Heart right ventricle (tissue), 16 donors: ENCODE measurements at regions not wholly inside any gene's neighbourhood (a gene's known extent, or its start where the extent isn't known, plus 50 kb on each side); places are given as distances from the start of the nearest gene placed in this dataset.
A peak's percentile ranks its signal among the peaks of the same experiment; 100 is the strongest.

Source experiments
- ATAC-seq, 8 donors: fragments of 200-7000 bp; cut with Tn5 transposase; one replicate each; pipeline ENCODE4 v1.9.1; 2020; ENCODE audit warnings: mild to moderate bottlenecking in 8 of 8, moderate library complexity in 8 of 8, moderate number of reproducible peaks in 1 of 8
- DNase-seq, 2 donors: peaks; one replicate each; pipeline ENCODE4 v3.0.0-alpha.2; 2020
- H3K27ac ChIP-seq, 10 donors: fragments of 200-600 bp; sonication (generic) in 2 of 10; one replicate each; pipeline versions ENCODE4 v1.5.0 to v1.8.0; 2020 to 2022; ENCODE audit warnings: mild to moderate bottlenecking in 3 of 10
- H3K27me3 ChIP-seq, 7 donors: fragments of 200-600 bp; one replicate each; pipeline ENCODE4 v1.8.0; 2021 to 2022; ENCODE audit warnings: mild to moderate bottlenecking in 2 of 7
- H3K36me3 ChIP-seq, 9 donors: fragments of 200-600 bp; sonication (generic) in 1 of 9; one replicate each; pipeline versions ENCODE4 v1.5.0 to v1.8.0; 2020 to 2022; ENCODE audit warnings: mild to moderate bottlenecking in 2 of 9
- H3K4me1 ChIP-seq, 9 donors: fragments of 200-600 bp; sonication (generic) in 1 of 9; one replicate each; pipeline versions ENCODE4 v1.5.0 to v1.8.0; 2020 to 2022; ENCODE audit warnings: mild to moderate bottlenecking in 4 of 9
- H3K4me3 ChIP-seq, 10 donors: fragments of 200-600 bp; sonication (generic) in 2 of 10; one replicate each; pipeline versions ENCODE4 v1.5.0 to v1.8.0; 2020 to 2022; ENCODE audit warnings: mild to moderate bottlenecking in 7 of 10, moderate library complexity in 2 of 10
- H3K9me3 ChIP-seq, 11 donors: fragments of 200-600 bp in 10 of 11; sonication (generic) in 2 of 11; one replicate each; pipeline versions ENCODE4 v1.5.0 to v1.8.0; 2013 to 2022; ENCODE audit warnings: mild to moderate bottlenecking in 2 of 11, control low read depth in 1 of 11, moderate library complexity in 1 of 11
- CTCF ChIP-seq, 9 donors: fragments of 200-600 bp; sonication (generic) in 2 of 9; IDR thresholded peaks; one replicate each; pipeline versions ENCODE4 v1.5.0 to v1.8.0; 2021 to 2022; ENCODE audit warnings: antibody characterized with exemption in 9 of 9, mild to moderate bottlenecking in 5 of 9, moderate library complexity in 1 of 9
- WGBS, 2 donors: extraction: QIAGEN DNeasy Blood & Tissue Kit; methylation state at CpG; one replicate each; pipeline ENCODE4 v1.1.7; 2013; ENCODE audit warnings: inconsistent platforms in 1 of 2; 5-methylcytosine and 5-hydroxymethylcytosine counted together
- intact Hi-C, 10 donors: fragments of 100-400 bp; cut with DNase I; formaldehyde crosslinking; loops; one replicate each; pipeline versions ENCODE4 v1.11.1 to v1.14.2; 2022
- donor health status: Arrhythmogenic right ventricular cardiomyopathy.
- donor health status: ischemic (EF 13 %, LVEDD 7.1; RV severe dilation, severe dysfunction).
- donor health status: healthy with polysubstance abuse.
- donor health status: DM: no; HTN: yes; CAD: no.
- donor health status: DM: no; HTN: no; CAD: no.
- donor health status: ischemic (EF 25% LVEDD 6.9; RV normal size, moderate dysfunction).
- donor health status: ischemic (EF 25% LVEDD 5.7; RV mildly dilated, moderate dysfunction).
- donor health status: healthy.
- donor health status: DM: yes; HTN: yes; CAD: no.
- donor health status: Ischemic cardiomyopathy.
- donor health status: ischemic (EF 35%, LVEDD 5.7; RV mildly dilated, moderate dysfunction).
- donor health status: nonischemic (EF 11% LVEDD 7.7; RV severe dilation, severe dysfunction).
- donor health status: DM: yes; HTN: yes; CAD: no.
- donor health status: PGD.
- donor health status: ischemic (EF 29% LVEDD 5.4; RV normal size, mild dysfunction).
- donor health status: nonischemic (EF 23%, LVEDD 6.1; RV moderate dilation, normal function).

- no peak for DNase-seq
- Histone ChIP-seq H3K9me3 (peaks cover 0 to 12% (median 0%) of the 10 kb centered on the region in 11 donors), H3K27ac (no peak overlapping the region), H3K36me3 (no peaks in the 10 kb centered on the region), H3K4me3 (no peak overlapping the region), H3K27me3 (peaks cover 0 to 18% (median 0%) of the 10 kb centered on the region in 7 donors), H3K4me1 (no peaks in the 10 kb centered on the region)
- ATAC-seq: no peak
- intact Hi-C loops: no loop called here
- 85 to 86% methylated on average over 6 of the region's 6 CpGs for WGBS, 2 donors
- TF ChIP-seq CTCF (IDR thresholded peaks at IDR 0.05): no peak
These were observed 906.4 kb upstream of the TMEM132C start for GRCh38 chr12:127360580-127360979.

- Histone ChIP-seq H3K36me3 (no peaks in the 10 kb centered on the region), H3K27me3 (peaks cover 0 to 18% (median 0%) of the 10 kb centered on the region in 7 donors), H3K9me3 (peaks cover 0 to 13% (median 0%) of the 10 kb centered on the region in 11 donors), H3K4me1 (no peaks in the 10 kb centered on the region), H3K4me3 (no peak overlapping the region), H3K27ac (no peak overlapping the region)
- intact Hi-C loops: no loop called here
- no peak for TF ChIP-seq CTCF (IDR thresholded peaks at IDR 0.05)
- 93% methylated on average over 4 of the region's 4 CpGs for WGBS, 2 donors
- ATAC-seq: no peak
- no peak for DNase-seq
These were observed 904.8 kb upstream of the TMEM132C start for GRCh38 chr12:127362121-127362520.

- Histone ChIP-seq H3K9me3 (peaks cover 0 to 13% (median 1%) of the 10 kb centered on the region in 11 donors), H3K4me3 (no peak overlapping the region), H3K4me1 (no peaks in the 10 kb centered on the region), H3K27me3 (peaks cover 0 to 9% (median 0%) of the 10 kb centered on the region in 7 donors), H3K36me3 (no peaks in the 10 kb centered on the region), H3K27ac (no peak overlapping the region)
- TF ChIP-seq CTCF (IDR thresholded peaks at IDR 0.05): peak in 1 of 9 donors; percentile 10
- ATAC-seq (no peak), DNase-seq (no peak)
- 42 to 47% methylated on average over 2 of the region's 2 CpGs for WGBS, 2 donors
- intact Hi-C loops: no loop called here
These were observed 903.6 kb upstream of the TMEM132C start for GRCh38 chr12:127363392-127363791.

- no peak for TF ChIP-seq CTCF (IDR thresholded peaks at IDR 0.05)
- DNase-seq (no peak), ATAC-seq (no peak)
- Histone ChIP-seq H3K36me3 (no peaks in the 10 kb centered on the region), H3K4me1 (no peaks in the 10 kb centered on the region), H3K27ac (no peak overlapping the region), H3K4me3 (no peak overlapping the region), H3K9me3 (peaks cover 0 to 6% (median 0%) of the 10 kb centered on the region in 11 donors), H3K27me3 (peaks cover 0 to 25% (median 0%) of the 10 kb centered on the region in 7 donors)
- intact Hi-C loops: no loop called here
- WGBS, 2 donors: 84% methylated on average over 4 of the region's 4 CpGs
These were observed 893.4 kb upstream of the TMEM132C start for GRCh38 chr12:127373559-127373958.
